BLaER1 treated with 17β-estradiol and CSF1 and Interleukin-3, amounts not matched to agents 10 nM and 100 nM (cell line): ENCODE measurements at regions not wholly inside any gene's neighbourhood (a gene's known extent, or its start where the extent isn't known, plus 50 kb on each side); places are given as distances from the start of the nearest gene placed in this dataset.

Source experiments
- H3K27ac ChIP-seq, 11 experiments: shearing (Covaris generic); formaldehyde crosslinking; 2 replicates each; pipeline ENCODE4 v1.8.1; 2022
- H3K27me3 ChIP-seq, 11 experiments: shearing (Covaris generic); formaldehyde crosslinking; 2 replicates each; pipeline ENCODE4 v1.8.1; 2022
- H3K36me3 ChIP-seq, 11 experiments: shearing (Covaris generic); formaldehyde crosslinking; 2 replicates each; pipeline ENCODE4 v1.8.1; 2022
- H3K4me1 ChIP-seq, 10 experiments: shearing (Covaris generic); formaldehyde crosslinking; 2 replicates each; pipeline ENCODE4 v1.8.1; 2022
- H3K4me2 ChIP-seq, 11 experiments: shearing (Covaris generic); formaldehyde crosslinking; 2 replicates each; pipeline ENCODE4 v1.8.1; 2022
- H3K4me3 ChIP-seq, 10 experiments: shearing (Covaris generic); formaldehyde crosslinking; 2 replicates each; pipeline ENCODE4 v1.8.1; 2022
- H3K9ac ChIP-seq, 11 experiments: shearing (Covaris generic); formaldehyde crosslinking; 2 replicates each; pipeline ENCODE4 v1.8.1; 2022
- H3K9me3 ChIP-seq, 11 experiments: shearing (Covaris generic); formaldehyde crosslinking; replicated peaks in 1 of 11; 2 replicates each; pipeline ENCODE4 v1.8.1; 2022
- H4K20me1 ChIP-seq, 11 experiments: shearing (Covaris generic); formaldehyde crosslinking; 2 replicates each; pipeline ENCODE4 v1.8.1; 2022
- Cebpa-rat ChIP-seq, 11 experiments: shearing (Covaris generic); IDR thresholded peaks; 2 replicates each; pipeline ENCODE4 v1.8.1; 2022

- TF ChIP-seq Cebpa-rat (IDR thresholded peaks at IDR 0.05), result no peak
- Histone ChIP-seq H3K9ac (peak overlapping the region; percentile 46 to 68 (median 60); a peak in 19 of 22 replicates), H3K4me2 (peak overlapping the region; percentile 58 to 85 (median 72)), H3K27ac (peak overlapping the region in 9 of 11 experiments; percentile 18 to 73 (median 51); a peak in 13 of 22 replicates), H3K4me3 (peak overlapping the region; percentile 43 to 61 (median 56)), H3K36me3 (no peaks in the 10 kb centered on the region), H3K27me3 (no peaks in the 10 kb centered on the region), H3K4me1 (peaks cover 0 to 14% (median 11%) of the 10 kb centered on the region in 10 experiments; a peak in 10 of 20 replicates), H4K20me1 (no peaks in the 10 kb centered on the region), H3K9me3 (no peaks in the 10 kb centered on the region)
These were observed 215.2 kb upstream of the NCAM1 start for GRCh38 chr11:112745973-112746372.

GRCh38 chr11:112748252-112748651, 213.0 kb upstream of the NCAM1 start:
- no peak overlapping the region for H3K9ac ChIP-seq
- peaks cover 0 to 14% (median 11%) of the 10 kb centered on the region in 10 experiments; a peak in 10 of 20 replicates for H3K4me1 ChIP-seq
- H3K27ac ChIP-seq, result no peak overlapping the region
- H3K36me3 ChIP-seq, result no peaks in the 10 kb centered on the region
- no peak for TF ChIP-seq Cebpa-rat (IDR thresholded peaks at IDR 0.05)
- no peaks in the 10 kb centered on the region for H3K27me3 ChIP-seq
- H3K4me3 ChIP-seq, result no peak overlapping the region
- H3K9me3 ChIP-seq, result no peaks in the 10 kb centered on the region
- H4K20me1 ChIP-seq, result no peaks in the 10 kb centered on the region
- H3K4me2 ChIP-seq, result no peak overlapping the region

GRCh38 chr11:112748713-112749543, 212.3 kb upstream of the NCAM1 start:
- TF ChIP-seq Cebpa-rat (IDR thresholded peaks at IDR 0.05), result no peak
- Histone ChIP-seq H3K4me3 (no peak overlapping the region), H3K4me1 (peaks cover 0 to 14% (median 11%) of the 10 kb centered on the region in 10 experiments; a peak in 10 of 20 replicates), H3K27me3 (no peaks in the 10 kb centered on the region), H3K27ac (no peak overlapping the region), H3K4me2 (no peak overlapping the region), H3K36me3 (no peaks in the 10 kb centered on the region), H3K9ac (no peak overlapping the region), H4K20me1 (no peaks in the 10 kb centered on the region), H3K9me3 (no peaks in the 10 kb centered on the region)

- Histone ChIP-seq H3K4me3 (no peak overlapping the region), H3K9me3 (no peaks in the 10 kb centered on the region), H4K20me1 (no peaks in the 10 kb centered on the region), H3K36me3 (no peaks in the 10 kb centered on the region), H3K4me2 (no peak overlapping the region), H3K9ac (no peak overlapping the region), H3K27ac (no peak overlapping the region), H3K27me3 (no peaks in the 10 kb centered on the region), H3K4me1 (peaks cover 0 to 6% (median 5%) of the 10 kb centered on the region in 10 experiments; a peak in 8 of 20 replicates)
- no peak for TF ChIP-seq Cebpa-rat (IDR thresholded peaks at IDR 0.05)
These were observed 209.9 kb upstream of the NCAM1 start for GRCh38 chr11:112751329-112751728.

GRCh38 chr11:112751772-112752171, 209.4 kb upstream of the NCAM1 start:
- H3K36me3 ChIP-seq, result no peaks in the 10 kb centered on the region
- H3K4me2 ChIP-seq, result no peak overlapping the region
- H4K20me1 ChIP-seq, result no peaks in the 10 kb centered on the region
- peaks cover 0 to 2% (median under 1%) of the 10 kb centered on the region in 10 experiments; a peak in 6 of 20 replicates for H3K4me1 ChIP-seq
- no peak for TF ChIP-seq Cebpa-rat (IDR thresholded peaks at IDR 0.05)
- H3K9me3 ChIP-seq, result no peaks in the 10 kb centered on the region
- no peak overlapping the region for H3K4me3 ChIP-seq
- no peak overlapping the region for H3K9ac ChIP-seq
- no peak overlapping the region for H3K27ac ChIP-seq
- no peaks in the 10 kb centered on the region for H3K27me3 ChIP-seq

- Histone ChIP-seq H3K36me3 (no peaks in the 10 kb centered on the region), H3K9ac (no peak overlapping the region), H3K4me3 (no peak overlapping the region), H3K4me2 (no peak overlapping the region), H3K27me3 (no peaks in the 10 kb centered on the region), H4K20me1 (no peaks in the 10 kb centered on the region), H3K27ac (no peak overlapping the region), H3K9me3 (no peaks in the 10 kb centered on the region), H3K4me1 (no peaks in the 10 kb centered on the region)
- TF ChIP-seq Cebpa-rat (IDR thresholded peaks at IDR 0.05), result no peak
These were observed 208.7 kb upstream of the NCAM1 start for GRCh38 chr11:112752563-112752962.

GRCh38 chr11:112753706-112754105, 207.5 kb upstream of the NCAM1 start:
- H3K4me2 ChIP-seq, result no peak overlapping the region
- H3K4me1 ChIP-seq, result no peaks in the 10 kb centered on the region
- no peaks in the 10 kb centered on the region for H3K36me3 ChIP-seq
- no peak overlapping the region for H3K9ac ChIP-seq
- no peak for TF ChIP-seq Cebpa-rat (IDR thresholded peaks at IDR 0.05)
- H4K20me1 ChIP-seq, result no peaks in the 10 kb centered on the region
- no peaks in the 10 kb centered on the region for H3K9me3 ChIP-seq
- no peaks in the 10 kb centered on the region for H3K27me3 ChIP-seq
- no peak overlapping the region for H3K4me3 ChIP-seq
- no peak overlapping the region for H3K27ac ChIP-seq

GRCh38 chr11:112759418-112759817, 201.8 kb upstream of the NCAM1 start:
- H3K36me3 ChIP-seq, result no peaks in the 10 kb centered on the region
- H3K4me2 ChIP-seq, result no peak overlapping the region
- H3K27ac ChIP-seq, result no peak overlapping the region
- no peaks in the 10 kb centered on the region for H3K27me3 ChIP-seq
- no peaks in the 10 kb centered on the region for H3K9me3 ChIP-seq
- H4K20me1 ChIP-seq, result no peaks in the 10 kb centered on the region
- no peak overlapping the region for H3K9ac ChIP-seq
- H3K4me3 ChIP-seq, result no peak overlapping the region
- no peak for TF ChIP-seq Cebpa-rat (IDR thresholded peaks at IDR 0.05)
- no peaks in the 10 kb centered on the region for H3K4me1 ChIP-seq

GRCh38 chr11:112760396-112761059, 200.7 kb upstream of the NCAM1 start:
- no peak for TF ChIP-seq Cebpa-rat (IDR thresholded peaks at IDR 0.05)
- H3K27ac ChIP-seq, result no peak overlapping the region
- H3K4me3 ChIP-seq, result no peak overlapping the region
- no peak overlapping the region for H3K9ac ChIP-seq
- H3K4me1 ChIP-seq, result peaks cover 0 to 6% (median 2%) of the 10 kb centered on the region in 10 experiments; a peak in 8 of 20 replicates
- H3K36me3 ChIP-seq, result no peaks in the 10 kb centered on the region
- H4K20me1 ChIP-seq, result no peaks in the 10 kb centered on the region
- H3K4me2 ChIP-seq, result no peak overlapping the region
- no peaks in the 10 kb centered on the region for H3K9me3 ChIP-seq
- no peaks in the 10 kb centered on the region for H3K27me3 ChIP-seq
